ENCODE measurements at regions not wholly inside any gene's neighbourhood (a gene's known extent, or its start where the extent isn't known, plus 50 kb on each side); places are given as distances from the start of the nearest gene placed in this dataset.

DNA sequence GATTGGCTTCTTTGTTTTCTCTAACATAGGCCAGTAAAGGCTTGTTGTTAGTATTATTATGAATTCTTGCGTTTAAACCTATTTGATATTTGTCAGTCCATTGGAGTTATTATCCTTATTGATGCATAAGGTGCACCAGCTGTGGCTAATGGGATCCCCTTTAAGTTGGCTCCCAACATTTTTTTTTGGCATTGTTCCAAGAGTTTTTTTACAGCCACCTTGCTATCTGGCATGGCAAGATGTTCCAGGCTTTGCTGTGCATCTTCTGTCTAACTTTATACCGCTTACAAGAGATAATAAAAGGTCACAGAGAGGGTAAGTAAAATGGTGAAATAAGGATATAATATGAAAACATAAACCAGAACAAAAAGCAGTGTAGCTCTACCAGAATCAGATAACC is 157.5 kb upstream of the TACR1 start:
- ATAC-seq (no peak), FAIRE-seq (no peak), DNase-seq (ENCODE audit: low read depth, low spot score) (no peak)
- Histone ChIP-seq H2AFZ (ENCODE audit: control insufficient read depth, low read depth, low read length) (no peak overlapping the region), H3K9ac (ENCODE audit: control insufficient read depth, insufficient read depth, low read length) (no peak overlapping the region), H3K4me2 (ENCODE audit: control insufficient read depth, insufficient read depth) (no peak overlapping the region), H3K27me3 (replicated peaks in 1 of 2; ENCODE audit: control insufficient read depth in 2 of 2, insufficient read depth in 2 of 2, low read length in 1 of 2) (no peaks in the 10 kb centered on the region), H3K4me3 (no peak overlapping the region), H3K9me3 (replicated peaks; ENCODE audit: control insufficient read depth, insufficient read depth, low read length) (peaks cover under 1% of the 10 kb centered on the region; the same call in 1 of the 3 replicates), H3K4me1 (ENCODE audit: control insufficient read depth, insufficient read depth, low read length) (no peaks in the 10 kb centered on the region), H3K27ac (ENCODE audit: control insufficient read depth, insufficient read depth) (no peak overlapping the region), H3K36me3 (ENCODE audit: control insufficient read depth in 2 of 2, insufficient read depth in 2 of 2, low read length in 1 of 2) (no peaks in the 10 kb centered on the region), H4K20me1 (ENCODE audit: control insufficient read depth, insufficient read depth) (no peaks in the 10 kb centered on the region), H3K79me2 (ENCODE audit: control insufficient read depth, insufficient read depth, low read length) (no peaks in the 10 kb centered on the region)
- in situ Hi-C loops (cut with MboI) (no loop called here), intact Hi-C loops (cut with micrococcal nuclease; ENCODE audit: unreplicated experiment) (no loop called here)
- ChIA-PET SMC1A (ENCODE audit: uncharacterized antibody, unreplicated experiment) (no interaction called here), POLR2A (no interaction called here), RAD21 (ENCODE audit: unreplicated experiment) (no interaction called here), CTCF (interaction anchor here (0.7 kb wide), 1 partner anchor 21 kb away, joined by 4 read pairs; no protein-coding TSS in a partner anchor)
- TF ChIP-seq HDAC6 (IDR thresholded peaks at IDR 0.05; ENCODE audit: unreplicated experiment) (no peak), NR2C1 (IDR thresholded peaks at IDR 0.05) (no peak), SRF (IDR thresholded peaks at IDR 0.05; ENCODE audit: low read depth in 2 of 2, low read length in 2 of 2) (no peak), RB1 (IDR thresholded peaks at IDR 0.05; ENCODE audit: borderline replicate concordance) (no peak), STAT1 (conservative IDR thresholded peaks at IDR 0.05) (no peak), GATAD2B (conservative IDR thresholded peaks at IDR 0.05; ENCODE audit: low read depth) (no peak), YBX1 (IDR thresholded peaks at IDR 0.05) (no peak), HDAC2 (IDR thresholded peaks at IDR 0.05) (no peak), ZNF274 (IDR thresholded peaks at IDR 0.05; ENCODE audit: insufficient read depth, insufficient read length) (no peak), FOXM1 (IDR thresholded peaks at IDR 0.05; ENCODE audit: low read depth, low read length) (no peak), TBL1XR1 (IDR thresholded peaks at IDR 0.05; ENCODE audit: low read depth, low read length) (no peak), CHD4 (IDR thresholded peaks at IDR 0.05) (no peak), POU2F2 (IDR thresholded peaks at IDR 0.05; ENCODE audit: borderline replicate concordance, low read depth, low read length) (no peak), YY1 (IDR thresholded peaks at IDR 0.05; ENCODE audit: low read depth, low read length) (no peak)
- TF ChIP-seq, protein P1, sequence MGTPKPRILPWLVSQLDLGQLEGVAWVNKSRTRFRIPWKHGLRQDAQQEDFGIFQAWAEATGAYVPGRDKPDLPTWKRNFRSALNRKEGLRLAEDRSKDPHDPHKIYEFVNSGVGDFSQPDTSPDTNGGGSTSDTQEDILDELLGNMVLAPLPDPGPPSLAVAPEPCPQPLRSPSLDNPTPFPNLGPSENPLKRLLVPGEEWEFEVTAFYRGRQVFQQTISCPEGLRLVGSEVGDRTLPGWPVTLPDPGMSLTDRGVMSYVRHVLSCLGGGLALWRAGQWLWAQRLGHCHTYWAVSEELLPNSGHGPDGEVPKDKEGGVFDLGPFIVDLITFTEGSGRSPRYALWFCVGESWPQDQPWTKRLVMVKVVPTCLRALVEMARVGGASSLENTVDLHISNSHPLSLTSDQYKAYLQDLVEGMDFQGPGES (IDR thresholded peaks at IDR 0.05), result no peak
- TF ChIP-seq, protein P2, sequence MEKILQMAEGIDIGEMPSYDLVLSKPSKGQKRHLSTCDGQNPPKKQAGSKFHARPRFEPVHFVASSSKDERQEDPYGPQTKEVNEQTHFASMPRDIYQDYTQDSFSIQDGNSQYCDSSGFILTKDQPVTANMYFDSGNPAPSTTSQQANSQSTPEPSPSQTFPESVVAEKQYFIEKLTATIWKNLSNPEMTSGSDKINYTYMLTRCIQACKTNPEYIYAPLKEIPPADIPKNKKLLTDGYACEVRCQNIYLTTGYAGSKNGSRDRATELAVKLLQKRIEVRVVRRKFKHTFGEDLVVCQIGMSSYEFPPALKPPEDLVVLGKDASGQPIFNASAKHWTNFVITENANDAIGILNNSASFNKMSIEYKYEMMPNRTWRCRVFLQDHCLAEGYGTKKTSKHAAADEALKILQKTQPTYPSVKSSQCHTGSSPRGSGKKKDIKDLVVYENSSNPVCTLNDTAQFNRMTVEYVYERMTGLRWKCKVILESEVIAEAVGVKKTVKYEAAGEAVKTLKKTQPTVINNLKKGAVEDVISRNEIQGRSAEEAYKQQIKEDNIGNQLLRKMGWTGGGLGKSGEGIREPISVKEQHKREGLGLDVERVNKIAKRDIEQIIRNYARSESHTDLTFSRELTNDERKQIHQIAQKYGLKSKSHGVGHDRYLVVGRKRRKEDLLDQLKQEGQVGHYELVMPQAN (conservative IDR thresholded peaks at IDR 0.05), result no peak
- no TSS peak for BruUV-seq (replicated peaks)
- 52% methylated on average over 2 of the region's 2 CpGs for WGBS (ENCODE audit: insufficient coverage, insufficient replicate concordance, low lambda C conversion rate, missing lambda C conversion rate)

All from GM12878 (cell line).